Spleen (tissue), 11 donors: ENCODE measurements at regions not wholly inside any gene's neighbourhood (a gene's known extent, or its start where the extent isn't known, plus 50 kb on each side); places are given as distances from the start of the nearest gene placed in this dataset.

ENCODE experiments used
- DNase-seq: peaks from one replicate; pipeline ENCODE4 v3.0.0-alpha.2; 2020
- H3K27ac ChIP-seq, 8 donors: fragments of 200-600 bp; sonication (generic) in 7 of 8; 1 replicate in 4 of 8; 2 replicates in 4 of 8; pipeline versions ENCODE4 v1.5.0 to v1.8.0; 2016 to 2021; ENCODE audit warnings: inconsistent platforms in 4 of 8, mild to moderate bottlenecking in 4 of 8, moderate library complexity in 1 of 8
- H3K27me3 ChIP-seq, 7 donors: fragments of 200-600 bp; sonication (generic) in 6 of 7; replicated peaks in 1 of 7; 1 replicate in 4 of 7; 2 replicates in 3 of 7; pipeline versions ENCODE4 v1.5.0 to v1.8.0; 2016 to 2021; ENCODE audit warnings: inconsistent platforms in 3 of 7, mild to moderate bottlenecking in 1 of 7
- H3K36me3 ChIP-seq, 6 donors: fragments of 200-600 bp; sonication (generic) in 5 of 6; 1 replicate in 4 of 6; 2 replicates in 2 of 6; pipeline versions ENCODE4 v1.5.0 to v1.8.0; 2016 to 2021; ENCODE audit warnings: inconsistent platforms in 2 of 6
- H3K4me1 ChIP-seq, 6 donors: fragments of 200-600 bp; sonication (generic) in 5 of 6; 1 replicate in 3 of 6; 2 replicates in 3 of 6; pipeline versions ENCODE4 v1.5.0 to v1.8.0; 2016 to 2021; ENCODE audit warnings: inconsistent platforms in 3 of 6
- H3K4me3 ChIP-seq, 8 donors: fragments of 200-600 bp; sonication (generic) in 7 of 8; 1 replicate in 4 of 8; 2 replicates in 4 of 8; pipeline versions ENCODE4 v1.5.0 to v1.8.0; 2016 to 2021; ENCODE audit warnings: inconsistent platforms in 4 of 8, mild to moderate bottlenecking in 4 of 8, moderate library complexity in 2 of 8
- H3K9me3 ChIP-seq, 8 donors: fragments of 200-600 bp; sonication (generic) in 7 of 8; 1 replicate in 4 of 8; 2 replicates in 4 of 8; pipeline versions ENCODE4 v1.5.0 to v1.8.0; 2016 to 2021; ENCODE audit warnings: inconsistent platforms in 4 of 8
- POLR2A ChIP-seq, 3 donors: fragments of 450-650 bp; IDR thresholded peaks; one replicate each; pipeline ENCODE4 v1.5.1; 2017; ENCODE audit warnings: antibody characterized with exemption in 3 of 3, mild to moderate bottlenecking in 1 of 3
- POLR2AphosphoS5 ChIP-seq, 3 donors: sonication (generic); formaldehyde crosslinking; IDR thresholded peaks; one replicate each; pipeline ENCODE4 v1.5.1; 2017; ENCODE audit warnings: antibody characterized with exemption in 3 of 3
- WGBS, 5 donors: extraction: QIAGEN DNeasy Blood & Tissue Kit in 3 of 5; methylation state at CpG; one replicate each; pipeline versions ENCODE4 v1.1.5 to v1.1.7; 2013 to 2018; 5-methylcytosine and 5-hydroxymethylcytosine counted together
- intact Hi-C: fragments of 100-400 bp; cut with DNase I; formaldehyde crosslinking; loops from one replicate; pipeline ENCODE4 v1.15.0; 2023; ENCODE audit warnings: low total_unique reads
- TF ChIP-seq, protein P1 (sequence below), 11 experiments: fragments of 200-600 bp in 7 of 11; fragments of 450-650 bp in 4 of 11; sonication (generic) in 4 of 11; IDR thresholded peaks in 8 of 11; conservative IDR thresholded peaks in 3 of 11; 1 replicate in 7 of 11; 2 replicates in 4 of 11; pipeline versions ENCODE4 v1.4.0 to v1.8.0; 2016 to 2021; ENCODE audit warnings: antibody characterized with exemption in 11 of 11, inconsistent platforms in 4 of 11, mild to moderate bottlenecking in 1 of 11
- donor health status: healthy with polysubstance abuse.
- donor health status: DM: no; HTN: no; CAD: no; lungs with moderate emphysema.
- donor health status: DM: no; HTN: no; CAD: no.
- donor health status: Bipolar disorder and iron deficiency.
- donor health status: healthy.
- donor health status: DM: no; HTN: no; CAD: no.
- donor health status: DM: yes; HTN: yes; CAD: no.

DNA sequence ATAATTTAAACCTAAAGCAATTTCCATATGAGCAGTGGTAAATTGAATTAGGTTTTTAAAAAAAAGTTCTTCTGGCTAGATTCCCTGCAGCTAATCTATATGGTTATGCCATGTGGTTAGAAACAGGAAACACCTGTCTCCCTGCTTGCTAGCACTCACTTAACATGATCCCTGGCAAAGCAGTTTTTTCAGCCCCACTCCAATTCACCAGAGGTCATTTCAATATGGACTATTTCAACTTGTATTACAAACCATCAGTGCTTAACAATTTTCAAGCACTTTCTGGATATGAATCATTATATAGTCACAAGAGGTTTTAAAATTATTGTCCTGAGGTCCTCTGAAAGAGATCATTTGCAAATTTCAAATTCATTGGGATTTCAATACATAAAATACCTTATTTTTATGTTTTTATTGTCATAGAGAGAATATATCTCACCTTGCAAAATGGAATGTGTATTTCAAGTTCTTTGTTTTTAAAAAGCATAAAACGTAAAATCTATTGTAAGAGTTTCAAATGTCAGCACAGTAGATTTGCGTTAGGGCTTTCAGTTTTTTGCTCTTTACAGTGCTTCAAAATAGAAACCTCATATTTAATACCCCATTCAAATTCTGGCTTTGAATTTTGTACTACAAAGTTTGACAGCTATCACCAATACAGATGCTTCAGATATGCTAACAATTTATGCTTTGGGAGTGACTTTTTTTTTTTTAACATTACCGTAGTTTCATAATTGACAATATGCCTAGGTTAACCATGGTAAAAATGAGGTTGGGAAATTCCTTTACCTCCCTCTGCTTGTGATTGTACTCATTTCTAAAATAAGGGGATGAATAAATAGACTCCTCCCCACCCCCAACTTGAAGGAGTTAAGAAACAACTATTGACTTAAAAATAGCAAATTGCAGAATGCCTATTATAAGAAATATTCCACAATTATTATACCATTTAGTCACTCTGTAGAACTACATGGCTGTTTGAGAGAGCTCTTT lies 117.5 kb upstream of the HGF start:
- no peak for DNase-seq
- H3K36me3 ChIP-seq = no peaks in the 10 kb centered on the region
- H3K27me3 ChIP-seq = no peaks in the 10 kb centered on the region
- no peak overlapping the region for H3K4me3 ChIP-seq
- H3K27ac ChIP-seq = no peak overlapping the region
- no peaks in the 10 kb centered on the region for H3K9me3 ChIP-seq
- 21 to 36% (median 30%) methylated on average over 3 of the region's 3 CpGs for WGBS, 5 donors
- H3K4me1 ChIP-seq = peaks cover 0 to 5% (median 1%) of the 10 kb centered on the region in 6 donors
- intact Hi-C loops = no loop called here
- TF ChIP-seq POLR2A (IDR thresholded peaks at IDR 0.05) (no peak), POLR2AphosphoS5 (IDR thresholded peaks at IDR 0.05) (no peak)
- TF ChIP-seq, protein P1, sequence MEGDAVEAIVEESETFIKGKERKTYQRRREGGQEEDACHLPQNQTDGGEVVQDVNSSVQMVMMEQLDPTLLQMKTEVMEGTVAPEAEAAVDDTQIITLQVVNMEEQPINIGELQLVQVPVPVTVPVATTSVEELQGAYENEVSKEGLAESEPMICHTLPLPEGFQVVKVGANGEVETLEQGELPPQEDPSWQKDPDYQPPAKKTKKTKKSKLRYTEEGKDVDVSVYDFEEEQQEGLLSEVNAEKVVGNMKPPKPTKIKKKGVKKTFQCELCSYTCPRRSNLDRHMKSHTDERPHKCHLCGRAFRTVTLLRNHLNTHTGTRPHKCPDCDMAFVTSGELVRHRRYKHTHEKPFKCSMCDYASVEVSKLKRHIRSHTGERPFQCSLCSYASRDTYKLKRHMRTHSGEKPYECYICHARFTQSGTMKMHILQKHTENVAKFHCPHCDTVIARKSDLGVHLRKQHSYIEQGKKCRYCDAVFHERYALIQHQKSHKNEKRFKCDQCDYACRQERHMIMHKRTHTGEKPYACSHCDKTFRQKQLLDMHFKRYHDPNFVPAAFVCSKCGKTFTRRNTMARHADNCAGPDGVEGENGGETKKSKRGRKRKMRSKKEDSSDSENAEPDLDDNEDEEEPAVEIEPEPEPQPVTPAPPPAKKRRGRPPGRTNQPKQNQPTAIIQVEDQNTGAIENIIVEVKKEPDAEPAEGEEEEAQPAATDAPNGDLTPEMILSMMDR (IDR thresholded peaks at IDR 0.05 in 8 of 11, conservative IDR thresholded peaks at IDR 0.05 in 3 of 11) = no peak

DNA sequence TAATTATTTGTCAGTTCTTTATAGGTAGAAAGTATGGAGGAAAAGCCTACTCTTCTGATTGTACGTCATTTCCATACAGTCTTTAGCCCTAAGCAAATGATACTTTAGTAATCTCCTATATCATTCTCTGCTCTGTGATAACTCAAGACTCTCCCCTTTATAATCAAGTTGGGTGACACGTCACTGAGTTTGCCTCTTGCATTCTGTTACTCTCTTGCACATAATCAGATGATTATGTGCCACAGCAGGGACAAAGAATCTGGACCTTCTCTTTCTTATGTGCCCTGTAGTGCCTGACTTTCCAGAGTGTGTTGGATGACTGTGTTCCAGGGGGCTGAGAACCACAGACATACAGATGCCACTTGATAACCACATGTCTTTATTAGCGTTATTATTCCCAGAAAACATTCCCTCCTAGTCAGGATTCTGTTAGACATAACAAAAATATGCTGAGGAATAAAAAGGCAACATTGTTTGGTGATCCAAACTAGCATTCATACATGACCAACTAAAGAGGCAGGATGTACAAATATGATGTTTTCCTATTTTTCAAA lies 116.4 kb upstream of the HGF start:
- TF ChIP-seq, protein P1 (IDR thresholded peaks at IDR 0.05 in 8 of 11, conservative IDR thresholded peaks at IDR 0.05 in 3 of 11) = no peak
- TF ChIP-seq POLR2A (IDR thresholded peaks at IDR 0.05) (no peak), POLR2AphosphoS5 (IDR thresholded peaks at IDR 0.05) (no peak)
- no peak for DNase-seq
- intact Hi-C loops = no loop called here
- H3K4me3 ChIP-seq = no peak overlapping the region
- WGBS, 5 donors = 75 to 86% (median 79%) methylated on average over 3 of the region's 3 CpGs
- peaks cover 0 to 5% (median 2%) of the 10 kb centered on the region in 6 donors for H3K4me1 ChIP-seq
- H3K27me3 ChIP-seq = no peaks in the 10 kb centered on the region
- H3K27ac ChIP-seq = no peak overlapping the region
- H3K36me3 ChIP-seq = no peaks in the 10 kb centered on the region
- H3K9me3 ChIP-seq = no peaks in the 10 kb centered on the region

DNA sequence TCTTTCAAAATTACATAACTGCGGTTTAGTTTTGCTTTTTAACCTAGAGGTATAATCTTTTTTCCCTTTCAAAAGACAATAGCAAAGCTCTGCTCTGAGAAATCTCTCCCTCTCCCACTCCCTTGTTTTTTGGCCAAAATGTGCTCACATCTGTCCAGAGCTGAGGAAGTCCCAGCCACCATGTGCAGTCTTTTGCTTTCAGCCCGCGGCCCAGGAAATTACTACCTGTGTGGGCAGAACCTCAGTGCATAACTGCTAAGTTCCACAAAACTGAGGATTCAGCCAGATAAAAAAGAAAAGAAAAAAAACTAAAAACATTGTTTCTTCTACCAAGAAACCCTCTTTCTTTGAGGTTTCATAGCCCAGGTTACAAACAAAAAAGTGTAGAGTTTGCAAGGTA lies 115.0 kb upstream of the HGF start:
- Histone ChIP-seq H3K9me3 (no peaks in the 10 kb centered on the region), H3K4me1 (peaks cover 0 to 5% (median 2%) of the 10 kb centered on the region in 6 donors), H3K36me3 (no peaks in the 10 kb centered on the region), H3K27me3 (no peaks in the 10 kb centered on the region), H3K4me3 (no peak overlapping the region), H3K27ac (no peak overlapping the region)
- DNase-seq = no peak
- intact Hi-C loops = no loop called here
- TF ChIP-seq POLR2A (IDR thresholded peaks at IDR 0.05) = no peak
- TF ChIP-seq POLR2AphosphoS5 (IDR thresholded peaks at IDR 0.05) = no peak
- TF ChIP-seq, protein P1 (IDR thresholded peaks at IDR 0.05 in 8 of 11, conservative IDR thresholded peaks at IDR 0.05 in 3 of 11) = no peak
- WGBS, 5 donors = 46 to 66% (median 50%) methylated on average over 3 of the region's 3 CpGs

DNA sequence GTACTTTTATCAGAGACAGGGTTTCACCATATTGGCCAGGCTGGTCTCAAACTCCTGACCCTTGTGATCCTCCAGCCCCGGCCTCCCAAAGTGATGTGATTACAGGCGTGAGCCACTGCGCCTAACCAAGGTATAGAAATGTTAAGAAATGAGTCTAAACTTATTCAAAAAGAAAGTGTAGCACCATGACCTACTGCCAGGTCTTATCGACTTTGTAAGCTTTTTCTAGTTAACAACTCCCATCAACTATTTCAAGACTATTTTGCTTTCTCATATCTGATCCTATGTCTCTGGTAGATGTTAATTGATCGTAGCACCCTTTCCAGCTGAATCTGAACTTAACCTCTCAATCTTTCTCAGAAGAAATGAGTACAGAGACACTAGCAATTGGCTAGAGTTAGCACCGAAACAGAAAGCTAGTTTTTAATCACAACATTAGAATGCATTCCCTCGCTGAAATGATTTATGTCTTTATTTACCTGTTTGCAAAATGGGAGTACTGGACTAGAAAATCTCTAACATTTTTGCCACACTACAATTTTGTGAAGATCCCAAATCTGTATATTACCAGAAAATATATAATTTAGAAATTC lies 114.0 kb upstream of the HGF start:
- DNase-seq = no peak
- intact Hi-C loops = no loop called here
- Histone ChIP-seq H3K27me3 (no peaks in the 10 kb centered on the region), H3K4me3 (no peak overlapping the region), H3K9me3 (no peaks in the 10 kb centered on the region), H3K36me3 (no peaks in the 10 kb centered on the region), H3K4me1 (peaks cover 0 to 5% (median 2%) of the 10 kb centered on the region in 6 donors), H3K27ac (no peak overlapping the region)
- 76 to 85% (median 84%) methylated on average over 7 of the region's 7 CpGs for WGBS, 5 donors
- TF ChIP-seq POLR2AphosphoS5 (IDR thresholded peaks at IDR 0.05) = no peak
- no peak for TF ChIP-seq POLR2A (IDR thresholded peaks at IDR 0.05)
- TF ChIP-seq, protein P1 (IDR thresholded peaks at IDR 0.05 in 8 of 11, conservative IDR thresholded peaks at IDR 0.05 in 3 of 11) = no peak
